ENCODE measurements at regions not wholly inside any gene's neighbourhood (a gene's known extent, or its start where the extent isn't known, plus 50 kb on each side); places are given as distances from the start of the nearest gene placed in this dataset.

- Histone ChIP-seq H3K27ac (no peak overlapping the region), H3K4me3 (no peak overlapping the region), H3K4me1 (no peaks in the 10 kb centered on the region), H3K9me3 (no peaks in the 10 kb centered on the region), H3K36me3 (no peaks in the 10 kb centered on the region), H3K27me3 (peaks cover 0 to 12% of the 10 kb centered on the region in 2 donors)
- 82 to 84% methylated on average over 2 of the region's 2 CpGs for WGBS, 2 donors
- no peak for DNase-seq (ENCODE audit: low spot score in 2 of 2)
- TF ChIP-seq EP300 (IDR thresholded peaks at IDR 0.05): no peak
- TF ChIP-seq, protein P1, sequence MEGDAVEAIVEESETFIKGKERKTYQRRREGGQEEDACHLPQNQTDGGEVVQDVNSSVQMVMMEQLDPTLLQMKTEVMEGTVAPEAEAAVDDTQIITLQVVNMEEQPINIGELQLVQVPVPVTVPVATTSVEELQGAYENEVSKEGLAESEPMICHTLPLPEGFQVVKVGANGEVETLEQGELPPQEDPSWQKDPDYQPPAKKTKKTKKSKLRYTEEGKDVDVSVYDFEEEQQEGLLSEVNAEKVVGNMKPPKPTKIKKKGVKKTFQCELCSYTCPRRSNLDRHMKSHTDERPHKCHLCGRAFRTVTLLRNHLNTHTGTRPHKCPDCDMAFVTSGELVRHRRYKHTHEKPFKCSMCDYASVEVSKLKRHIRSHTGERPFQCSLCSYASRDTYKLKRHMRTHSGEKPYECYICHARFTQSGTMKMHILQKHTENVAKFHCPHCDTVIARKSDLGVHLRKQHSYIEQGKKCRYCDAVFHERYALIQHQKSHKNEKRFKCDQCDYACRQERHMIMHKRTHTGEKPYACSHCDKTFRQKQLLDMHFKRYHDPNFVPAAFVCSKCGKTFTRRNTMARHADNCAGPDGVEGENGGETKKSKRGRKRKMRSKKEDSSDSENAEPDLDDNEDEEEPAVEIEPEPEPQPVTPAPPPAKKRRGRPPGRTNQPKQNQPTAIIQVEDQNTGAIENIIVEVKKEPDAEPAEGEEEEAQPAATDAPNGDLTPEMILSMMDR (IDR thresholded peaks at IDR 0.05): no peak
- no peak for TF ChIP-seq POLR2A (IDR thresholded peaks at IDR 0.05)
These were observed 936.5 kb downstream of the RPA4 start for GRCh38 chrX:97820170-97820569.

GRCh38 chrX:97828471-97828870 lies 944.8 kb downstream of the RPA4 start:
- WGBS, 2 donors: 4 to 75% methylated on average over 1 of the region's 1 CpG
- no peaks in the 10 kb centered on the region for H3K36me3 ChIP-seq
- no peaks in the 10 kb centered on the region for H3K4me1 ChIP-seq
- no peak for DNase-seq (ENCODE audit: low spot score in 2 of 2)
- H3K27me3 ChIP-seq: peaks cover 0 to 4% of the 10 kb centered on the region in 2 donors
- H3K4me3 ChIP-seq: no peak overlapping the region
- TF ChIP-seq POLR2A (IDR thresholded peaks at IDR 0.05): no peak
- TF ChIP-seq, protein P1 (IDR thresholded peaks at IDR 0.05): no peak
- TF ChIP-seq EP300 (IDR thresholded peaks at IDR 0.05): no peak
- H3K9me3 ChIP-seq: no peaks in the 10 kb centered on the region
- no peak overlapping the region for H3K27ac ChIP-seq

DNA sequence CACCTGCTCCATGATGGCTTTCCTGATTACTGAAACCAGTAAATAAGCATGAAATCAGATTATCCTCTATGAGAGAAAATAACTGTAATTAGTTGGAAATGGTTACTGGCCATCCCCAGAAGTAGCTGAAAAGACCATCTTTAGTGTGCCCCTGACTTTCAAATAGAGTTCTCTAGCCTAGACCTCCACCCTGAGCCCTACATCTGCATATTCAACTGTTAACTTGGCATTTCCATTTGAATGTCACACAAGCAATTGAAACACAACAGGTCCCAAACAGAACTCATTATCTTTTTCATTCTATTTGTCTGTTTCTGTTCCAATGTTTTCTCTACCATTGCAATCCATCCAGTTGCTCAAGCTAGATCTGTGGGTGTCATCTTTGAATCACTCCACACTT lies 952.3 kb downstream of the RPA4 start:
- Histone ChIP-seq H3K9me3 (no peaks in the 10 kb centered on the region), H3K4me1 (no peaks in the 10 kb centered on the region), H3K4me3 (no peak overlapping the region), H3K27me3 (peaks cover 0 to 6% of the 10 kb centered on the region in 2 donors), H3K36me3 (no peaks in the 10 kb centered on the region), H3K27ac (no peak overlapping the region)
- DNase-seq (ENCODE audit: low spot score in 2 of 2): no peak
- TF ChIP-seq EP300 (IDR thresholded peaks at IDR 0.05): no peak
- TF ChIP-seq, protein P1 (IDR thresholded peaks at IDR 0.05): no peak
- no peak for TF ChIP-seq POLR2A (IDR thresholded peaks at IDR 0.05)

GRCh38 chrX:97841544-97842179 lies 958.0 kb downstream of the RPA4 start:
- Histone ChIP-seq H3K27ac (no peak overlapping the region), H3K36me3 (no peaks in the 10 kb centered on the region), H3K4me1 (no peaks in the 10 kb centered on the region), H3K9me3 (no peaks in the 10 kb centered on the region), H3K4me3 (no peak overlapping the region), H3K27me3 (no peaks in the 10 kb centered on the region)
- 97% methylated on average over 35 to 39 of the region's 39 CpGs for WGBS, 2 donors
- DNase-seq (ENCODE audit: low spot score in 2 of 2): no peak
- TF ChIP-seq EP300 (IDR thresholded peaks at IDR 0.05) (no peak), POLR2A (IDR thresholded peaks at IDR 0.05) (no peak)
- TF ChIP-seq, protein P1 (IDR thresholded peaks at IDR 0.05): no peak

DNA sequence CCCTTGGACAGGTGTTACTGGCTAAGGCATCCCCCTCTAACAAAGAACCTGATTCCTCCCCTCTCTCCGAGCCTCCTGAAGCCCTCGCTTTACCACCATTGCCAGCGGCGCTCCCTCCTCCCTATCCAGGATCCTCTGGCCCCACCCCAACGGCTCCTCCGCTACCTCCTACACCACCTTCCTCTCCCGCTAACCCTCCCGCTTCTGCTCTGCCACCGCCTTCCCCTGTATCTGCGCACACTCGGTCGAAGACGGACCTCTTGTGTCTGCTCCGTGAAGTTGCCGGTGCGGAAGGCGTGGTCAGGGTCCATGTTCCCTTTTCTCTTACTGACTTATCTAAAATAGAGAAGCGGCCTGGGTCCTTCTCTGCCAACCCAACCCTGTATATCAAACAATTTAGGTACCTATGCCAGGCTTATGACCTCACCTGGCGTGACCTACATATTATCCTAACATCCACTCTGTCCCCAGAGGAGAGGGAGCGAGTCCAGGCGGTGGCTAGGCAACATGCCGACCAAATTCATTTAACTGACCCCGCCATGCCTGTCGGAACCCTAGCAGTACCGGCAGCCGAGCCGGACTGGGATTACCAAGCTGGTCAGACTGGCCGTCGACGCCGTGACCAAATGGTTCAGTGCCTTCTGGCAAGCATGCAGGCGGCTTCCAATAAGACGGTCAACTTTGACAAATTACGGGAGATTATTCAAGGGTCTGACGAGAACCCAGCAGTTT lies 958.9 kb downstream of the RPA4 start:
- WGBS, 2 donors: 96 to 98% methylated on average over 30 to 35 of the region's 35 CpGs
- no peak for DNase-seq (ENCODE audit: low spot score in 2 of 2)
- Histone ChIP-seq H3K27ac (no peak overlapping the region), H3K27me3 (no peaks in the 10 kb centered on the region), H3K9me3 (no peaks in the 10 kb centered on the region), H3K36me3 (no peaks in the 10 kb centered on the region), H3K4me1 (no peaks in the 10 kb centered on the region), H3K4me3 (no peak overlapping the region)
- TF ChIP-seq POLR2A (IDR thresholded peaks at IDR 0.05): no peak
- no peak for TF ChIP-seq EP300 (IDR thresholded peaks at IDR 0.05)
- TF ChIP-seq, protein P1 (IDR thresholded peaks at IDR 0.05): no peak
